Natural killer cell (primary cell): ENCODE measurements at regions not wholly inside any gene's neighbourhood (a gene's known extent, or its start where the extent isn't known, plus 50 kb on each side); places are given as distances from the start of the nearest gene placed in this dataset.

ENCODE experiments used
- ATAC-seq, 3 donors: fragments of 150-1000 bp in 2 of 3; fragments of 200-7000 bp in 1 of 3; cut with Tn5 transposase; 1 replicate in 1 of 3; 2 replicates in 2 of 3; pipeline ENCODE4 v1.10.0; 2021; ENCODE audit warnings: mild to moderate bottlenecking in 2 of 3, moderate library complexity in 2 of 3
- DNase-seq, 2 donors: peaks; one replicate each; pipeline versions ENCODE4 v3.0.0 to v3.0.0-alpha.2; 2013 to 2021; ENCODE audit warnings: mixed read lengths in 1 of 2
- H3K27ac ChIP-seq: one replicate; pipeline ENCODE4 v1.5.1; 2013; ENCODE audit warnings: mild to moderate bottlenecking, low read length
- H3K27me3 ChIP-seq: one replicate; pipeline ENCODE4 v1.6.1; 2013; ENCODE audit warnings: low read length; ENCODE audit not compliant: control insufficient read depth, insufficient read depth
- H3K36me3 ChIP-seq: one replicate; pipeline ENCODE4 v1.6.1; 2013; ENCODE audit warnings: low read length; ENCODE audit not compliant: control insufficient read depth, insufficient read depth
- H3K4me1 ChIP-seq: one replicate; pipeline ENCODE4 v1.6.1; 2013; ENCODE audit warnings: low read length; ENCODE audit not compliant: control insufficient read depth, insufficient read depth
- H3K4me3 ChIP-seq: one replicate; pipeline ENCODE4 v1.5.1; 2013; ENCODE audit warnings: low read length
- H3K9me3 ChIP-seq: one replicate; pipeline ENCODE4 v1.6.1; 2013; ENCODE audit warnings: low read length; ENCODE audit not compliant: control insufficient read depth, insufficient read depth
- H3K27ac Mint-ChIP-seq, 2 donors: one replicate each; pipeline ENCODE4 v1.8.0; 2022; ENCODE audit warnings: mild to moderate bottlenecking in 2 of 2, mixed read lengths in 2 of 2, moderate library complexity in 1 of 2
- H3K27me3 Mint-ChIP-seq, 2 donors: one replicate each; pipeline ENCODE4 v1.8.0; 2022; ENCODE audit warnings: low read depth in 2 of 2, mixed read lengths in 2 of 2
- H3K36me3 Mint-ChIP-seq: one replicate; pipeline ENCODE4 v1.8.0; 2022; ENCODE audit warnings: mixed read lengths
- H3K4me1 Mint-ChIP-seq, 2 donors: one replicate each; pipeline ENCODE4 v1.8.0; 2022; ENCODE audit warnings: mixed read lengths in 2 of 2
- H3K4me3 Mint-ChIP-seq: one replicate; pipeline ENCODE4 v1.8.0; 2022; ENCODE audit warnings: mild to moderate bottlenecking, moderate library complexity, mixed read lengths
- H3K9me3 Mint-ChIP-seq, 2 donors: one replicate each; pipeline ENCODE4 v1.8.0; 2022; ENCODE audit warnings: mixed read lengths in 2 of 2
- CTCF ChIP-seq: fragments of 200-600 bp; IDR thresholded peaks from one replicate; pipeline ENCODE4 v1.8.0; 2022; ENCODE audit warnings: antibody characterized with exemption
- WGBS: methylation state at CpG from one replicate; pipeline ENCODE4 v1.1.7; 2013; ENCODE audit warnings: missing lambda C conversion rate; ENCODE audit not compliant: insufficient coverage; 5-methylcytosine and 5-hydroxymethylcytosine counted together
- intact Hi-C: fragments of 100-400 bp; cut with micrococcal nuclease; formaldehyde crosslinking; loops from one replicate; pipeline ENCODE4 v1.14.2; 2022

- H3K9me3 ChIP-seq = no peaks in the 10 kb centered on the region
- no peak overlapping the region for H3K4me3 Mint-ChIP-seq
- DNase-seq (no peak), ATAC-seq (no peak)
- H3K36me3 Mint-ChIP-seq = no peaks in the 10 kb centered on the region
- intact Hi-C loops = loop anchor here (10.0 kb wide), 1 partner anchor 442 kb away; the partner anchor contains the start of gene IL12B
- peaks cover 9% of the 10 kb centered on the region for H3K27me3 ChIP-seq
- 96% methylated on average over 9 of the region's 9 CpGs for WGBS
- peaks cover 11 to 40% of the 10 kb centered on the region in 2 donors for H3K27me3 Mint-ChIP-seq
- no peak overlapping the region for H3K27ac Mint-ChIP-seq
- no peaks in the 10 kb centered on the region for H3K9me3 Mint-ChIP-seq
- H3K4me3 ChIP-seq = no peak overlapping the region
- peaks cover 19 to 22% of the 10 kb centered on the region in 2 donors for H3K4me1 Mint-ChIP-seq
- peaks cover 10% of the 10 kb centered on the region for H3K4me1 ChIP-seq
- H3K36me3 ChIP-seq = no peaks in the 10 kb centered on the region
- TF ChIP-seq CTCF = no peak
- no peak overlapping the region for H3K27ac ChIP-seq
These were observed 139.1 kb upstream of the ADRA1B start for GRCh38 chr5:159777049-159777660.

- intact Hi-C loops = loop anchor here (10.0 kb wide), 1 partner anchor 445 kb away; the partner anchor contains the start of gene IL12B
- Histone ChIP-seq H3K4me1 (no peaks in the 10 kb centered on the region), H3K36me3 (no peaks in the 10 kb centered on the region), H3K4me3 (no peak overlapping the region), H3K9me3 (no peaks in the 10 kb centered on the region), H3K27me3 (peaks cover 4% of the 10 kb centered on the region), H3K27ac (no peak overlapping the region)
- ATAC-seq (no peak), DNase-seq (no peak)
- 90% methylated on average over 4 of the region's 4 CpGs for WGBS
- H3K4me3 Mint-ChIP-seq = no peak overlapping the region
- TF ChIP-seq CTCF = no peak
- no peaks in the 10 kb centered on the region for H3K36me3 Mint-ChIP-seq
- H3K4me1 Mint-ChIP-seq = peaks cover under 1% of the 10 kb centered on the region in 2 donors
- no peak overlapping the region for H3K27ac Mint-ChIP-seq
- H3K27me3 Mint-ChIP-seq = peaks cover 4 to 42% of the 10 kb centered on the region in 2 donors
- H3K9me3 Mint-ChIP-seq = no peaks in the 10 kb centered on the region
These were observed 136.8 kb upstream of the ADRA1B start for GRCh38 chr5:159779481-159779880.

GRCh38 chr5:159780246-159780645 is 136.0 kb upstream of the ADRA1B start:
- no peak for TF ChIP-seq CTCF
- Mint-ChIP-seq H3K4me3 (no peak overlapping the region), H3K4me1 (no peaks in the 10 kb centered on the region), H3K9me3 (no peaks in the 10 kb centered on the region), H3K36me3 (no peaks in the 10 kb centered on the region), H3K27me3 (peaks cover 0 to 44% of the 10 kb centered on the region in 2 donors), H3K27ac (no peak overlapping the region)
- no peaks in the 10 kb centered on the region for H3K27me3 ChIP-seq
- H3K36me3 ChIP-seq = no peaks in the 10 kb centered on the region
- no peaks in the 10 kb centered on the region for H3K4me1 ChIP-seq
- no peak overlapping the region for H3K4me3 ChIP-seq
- WGBS = 90% methylated on average over 3 of the region's 3 CpGs
- ATAC-seq (no peak), DNase-seq (no peak)
- intact Hi-C loops = no loop called here
- no peaks in the 10 kb centered on the region for H3K9me3 ChIP-seq
- H3K27ac ChIP-seq = no peak overlapping the region

GRCh38 chr5:159781626-159782157 is 134.6 kb upstream of the ADRA1B start:
- Mint-ChIP-seq H3K27me3 (peaks cover 3 to 58% of the 10 kb centered on the region in 2 donors), H3K4me3 (no peak overlapping the region), H3K9me3 (no peaks in the 10 kb centered on the region), H3K36me3 (no peaks in the 10 kb centered on the region), H3K4me1 (no peaks in the 10 kb centered on the region), H3K27ac (no peak overlapping the region)
- no peak for TF ChIP-seq CTCF
- Histone ChIP-seq H3K4me3 (no peak overlapping the region), H3K36me3 (no peaks in the 10 kb centered on the region), H3K27ac (no peak overlapping the region), H3K9me3 (no peaks in the 10 kb centered on the region), H3K27me3 (no peaks in the 10 kb centered on the region), H3K4me1 (no peaks in the 10 kb centered on the region)
- no peak for ATAC-seq
- intact Hi-C loops = no loop called here
- 90% methylated on average over 3 of the region's 3 CpGs for WGBS
- no peak for DNase-seq
